ENCODE measurements at regions not wholly inside any gene's neighbourhood (a gene's known extent, or its start where the extent isn't known, plus 50 kb on each side); places are given as distances from the start of the nearest gene placed in this dataset.

- no peak overlapping the region for H2BK20ac ChIP-seq (ENCODE audit: low read length)
- no peak overlapping the region for H4K5ac ChIP-seq (ENCODE audit: insufficient read length, low read depth, low read length)
- H3K4me2 ChIP-seq (ENCODE audit: insufficient read depth in 1 of 2, low read depth in 2 of 2, low read length in 2 of 2) = no peak overlapping the region
- H3K79me1 ChIP-seq (ENCODE audit: low read depth, low read length) = no peaks in the 10 kb centered on the region
- no peak overlapping the region for H3K9ac ChIP-seq (replicated peaks in 1 of 4; ENCODE audit: extremely low read depth in 1 of 4, low read depth in 3 of 4, low read length in 3 of 4)
- no peak for FAIRE-seq
- no peak overlapping the region for H2BK15ac ChIP-seq (ENCODE audit: low read length)
- H3K23me2 ChIP-seq (ENCODE audit: low read depth, low read length) = no peaks in the 10 kb centered on the region
- CTCF ChIA-PET (ENCODE audit: partially characterized antibody) = no interaction called here
- no peak overlapping the region for H4K8ac ChIP-seq (ENCODE audit: extremely low read depth, insufficient read depth, low read length)
- H3K36me3 ChIP-seq (ENCODE audit: control insufficient read depth in 2 of 4, insufficient read depth in 4 of 4, low read length in 3 of 4) = no peaks in the 10 kb centered on the region
- TF ChIP-seq TCF12 (IDR thresholded peaks at IDR 0.05; ENCODE audit: low read depth, low read length) (no peak), RFX5 (IDR thresholded peaks at IDR 0.05; ENCODE audit: borderline replicate concordance, low read depth, low read length) (no peak), SP2 (IDR thresholded peaks at IDR 0.05; ENCODE audit: low read length) (no peak), POLR2A (IDR thresholded peaks at IDR 0.05; ENCODE audit: control extremely low read depth in 1 of 2, low read depth in 2 of 2, low read length in 2 of 2) (no peak), PHF8 (conservative IDR thresholded peaks at IDR 0.05; ENCODE audit: low read depth, low read length) (no peak), SIN3A (conservative IDR thresholded peaks at IDR 0.05 in 1 of 2, IDR thresholded peaks at IDR 0.05 in 1 of 2; ENCODE audit: low read depth in 1 of 2, low read length in 2 of 2) (no peak), CHD2 (IDR thresholded peaks at IDR 0.05; ENCODE audit: low read length) (no peak), SIX5 (IDR thresholded peaks at IDR 0.05; ENCODE audit: low read depth, low read length) (no peak), JUN (IDR thresholded peaks at IDR 0.05; ENCODE audit: low read depth, low read length) (no peak)
- TF ChIP-seq, protein P1, sequence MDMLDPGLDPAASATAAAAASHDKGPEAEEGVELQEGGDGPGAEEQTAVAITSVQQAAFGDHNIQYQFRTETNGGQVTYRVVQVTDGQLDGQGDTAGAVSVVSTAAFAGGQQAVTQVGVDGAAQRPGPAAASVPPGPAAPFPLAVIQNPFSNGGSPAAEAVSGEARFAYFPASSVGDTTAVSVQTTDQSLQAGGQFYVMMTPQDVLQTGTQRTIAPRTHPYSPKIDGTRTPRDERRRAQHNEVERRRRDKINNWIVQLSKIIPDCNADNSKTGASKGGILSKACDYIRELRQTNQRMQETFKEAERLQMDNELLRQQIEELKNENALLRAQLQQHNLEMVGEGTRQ (IDR thresholded peaks at IDR 0.05; ENCODE audit: low read length) = no peak
- no peak overlapping the region for H2BK12ac ChIP-seq (ENCODE audit: low read depth, low read length)
- no peaks in the 10 kb centered on the region; a peak in 2 of 7 replicates for H3K4me1 ChIP-seq (replicated peaks in 1 of 4; ENCODE audit: control insufficient read depth in 3 of 4, insufficient read depth in 4 of 4, low read length in 3 of 4)
- no peak overlapping the region for H2BK120ac ChIP-seq (replicated peaks; ENCODE audit: low read depth, low read length)
- no peak overlapping the region for H3K27ac ChIP-seq (ENCODE audit: low read depth, low read length)
- H3K14ac ChIP-seq (ENCODE audit: insufficient read length) = no peak overlapping the region
- WGBS, 2 experiments (ENCODE audit: extremely low coverage in 1 of 2, insufficient coverage in 1 of 2, insufficient read length in 1 of 2, insufficient replicate concordance in 2 of 2, low coverage in 1 of 2, low lambda C conversion rate in 2 of 2, missing lambda C conversion rate in 1 of 2) = 73% methylated on average over 5 of the region's 5 CpGs; no CpG with 5 or more reads in 1 of the 2 experiments
- no peaks in the 10 kb centered on the region for H3K9me3 ChIP-seq (ENCODE audit: insufficient read depth in 2 of 2, low read depth in 1 of 2, low read length in 1 of 2)
- no peak overlapping the region for H4K91ac ChIP-seq (replicated peaks; ENCODE audit: insufficient read length, low read length)
- no peak overlapping the region for H3K56ac ChIP-seq (replicated peaks; ENCODE audit: insufficient read length, low read depth, low read length)
- H2AFZ ChIP-seq (ENCODE audit: low read length) = no peak overlapping the region
- no peaks in the 10 kb centered on the region for H4K20me1 ChIP-seq (replicated peaks in 1 of 2; ENCODE audit: control insufficient read depth in 1 of 2, insufficient read depth in 2 of 2, low read length in 2 of 2)
- no peak for DNase-seq (ENCODE audit: low read depth in 1 of 2, low spot score in 2 of 2)
- no peak overlapping the region for H3K4me3 ChIP-seq (ENCODE audit: extremely low read depth in 1 of 4, insufficient read depth in 2 of 4, low read depth in 3 of 4, low read length in 4 of 4)
- POLR2A ChIA-PET (ENCODE audit: partially characterized antibody) = no interaction called here
- no peaks in the 10 kb centered on the region for H3K79me2 ChIP-seq (ENCODE audit: control insufficient read depth in 1 of 2, insufficient read depth in 2 of 2, low read length in 2 of 2)
- H3K23ac ChIP-seq (ENCODE audit: insufficient read length) = no peak overlapping the region
- no peak overlapping the region for H3K4ac ChIP-seq (replicated peaks; ENCODE audit: insufficient read length, low read depth, low read length)
- no peak overlapping the region for H2AK5ac ChIP-seq (ENCODE audit: low read depth, low read length)
- no peak overlapping the region for H3K18ac ChIP-seq (ENCODE audit: extremely low read depth, low read length)
- H3K27me3 ChIP-seq (replicated peaks in 1 of 4; ENCODE audit: control insufficient read depth in 3 of 4, extremely low read depth in 1 of 4, insufficient read depth in 3 of 4, low read length in 3 of 4) = no peaks in the 10 kb centered on the region
- no peak overlapping the region for H2BK5ac ChIP-seq (ENCODE audit: low read depth, low read length)
Observed at GRCh38 chr13:67341406-67341805, 111.3 kb upstream of the PCDH9 start.

Measured in H1 (cell line).